ENCODE measurements at regions not wholly inside any gene's neighbourhood (a gene's known extent, or its start where the extent isn't known, plus 50 kb on each side); places are given as distances from the start of the nearest gene placed in this dataset.

- Histone ChIP-seq H3K4me1 (no peaks in the 10 kb centered on the region), H3K4me3 (no peak overlapping the region), H3K9me3 (no peaks in the 10 kb centered on the region), H3K36me3 (no peaks in the 10 kb centered on the region), H3K27ac (no peak overlapping the region), H3K27me3 (no peaks in the 10 kb centered on the region)
- TF ChIP-seq POLR2A (IDR thresholded peaks at IDR 0.05) (no peak), CTCF (IDR thresholded peaks at IDR 0.05) (no peak), EP300 (IDR thresholded peaks at IDR 0.05) (no peak)
- WGBS, 2 donors = 86 to 87% methylated on average over 2 of the region's 2 CpGs
- no peak for DNase-seq (ENCODE audit: low spot score in 2 of 2)
These were observed 172.4 kb downstream of the CNTN3 start for GRCh38 chr3:74442068-74442467.

- H3K4me1 ChIP-seq = no peaks in the 10 kb centered on the region
- DNase-seq (ENCODE audit: low spot score in 2 of 2) = no peak
- WGBS, 2 donors = 89 to 97% methylated on average over 4 of the region's 4 CpGs
- H3K9me3 ChIP-seq = no peaks in the 10 kb centered on the region
- H3K36me3 ChIP-seq = no peaks in the 10 kb centered on the region
- H3K4me3 ChIP-seq = no peak overlapping the region
- no peaks in the 10 kb centered on the region for H3K27me3 ChIP-seq
- TF ChIP-seq EP300 (IDR thresholded peaks at IDR 0.05) = no peak
- no peak for TF ChIP-seq CTCF (IDR thresholded peaks at IDR 0.05)
- no peak for TF ChIP-seq POLR2A (IDR thresholded peaks at IDR 0.05)
- no peak overlapping the region for H3K27ac ChIP-seq
These were observed 178.3 kb downstream of the CNTN3 start for GRCh38 chr3:74436184-74436583.

GRCh38 chr3:74435631-74436030 is 178.8 kb downstream of the CNTN3 start:
- H3K4me1 ChIP-seq = no peaks in the 10 kb centered on the region
- H3K27me3 ChIP-seq = no peaks in the 10 kb centered on the region
- H3K4me3 ChIP-seq = no peak overlapping the region
- no peaks in the 10 kb centered on the region for H3K36me3 ChIP-seq
- TF ChIP-seq EP300 (IDR thresholded peaks at IDR 0.05) (no peak), CTCF (IDR thresholded peaks at IDR 0.05) (no peak), POLR2A (IDR thresholded peaks at IDR 0.05) (no peak)
- 83 to 86% methylated on average over 3 of the region's 3 CpGs for WGBS, 2 donors
- DNase-seq (ENCODE audit: low spot score in 2 of 2) = no peak
- no peak overlapping the region for H3K27ac ChIP-seq
- H3K9me3 ChIP-seq = no peaks in the 10 kb centered on the region

- Histone ChIP-seq H3K27ac (no peak overlapping the region), H3K9me3 (no peaks in the 10 kb centered on the region), H3K4me3 (no peak overlapping the region), H3K27me3 (no peaks in the 10 kb centered on the region), H3K36me3 (no peaks in the 10 kb centered on the region), H3K4me1 (no peaks in the 10 kb centered on the region)
- no peak for DNase-seq (ENCODE audit: low spot score in 2 of 2)
- WGBS, 2 donors = 60 to 68% methylated on average over 2 of the region's 2 CpGs
- TF ChIP-seq CTCF (IDR thresholded peaks at IDR 0.05) = no peak
- TF ChIP-seq EP300 (IDR thresholded peaks at IDR 0.05) = no peak
- TF ChIP-seq POLR2A (IDR thresholded peaks at IDR 0.05) = no peak
These were observed 180.1 kb downstream of the CNTN3 start for GRCh38 chr3:74434406-74434805.

GRCh38 chr3:74426571-74426970 is 187.9 kb downstream of the CNTN3 start:
- Histone ChIP-seq H3K4me3 (no peak overlapping the region), H3K27ac (no peak overlapping the region)
- WGBS, 2 donors = 87 to 90% methylated on average over 2 of the region's 2 CpGs

More at GRCh38 chr3:74426571-74426970, 187.9 kb downstream of the CNTN3 start:
- Histone ChIP-seq H3K9me3 (no peaks in the 10 kb centered on the region), H3K27me3 (no peaks in the 10 kb centered on the region), H3K36me3 (no peaks in the 10 kb centered on the region), H3K4me1 (no peaks in the 10 kb centered on the region)
- no peak for DNase-seq (ENCODE audit: low spot score in 2 of 2)
- no peak for TF ChIP-seq CTCF (IDR thresholded peaks at IDR 0.05)
- no peak for TF ChIP-seq POLR2A (IDR thresholded peaks at IDR 0.05)
- TF ChIP-seq EP300 (IDR thresholded peaks at IDR 0.05) = no peak

Data from tibial nerve (tissue), 4 donors.